Stimulated activated CD8-positive, alpha-beta memory T cell treated with anti-CD3 and anti-CD28 coated beads, Interleukin-2, amount 100 ng/mL, for 1 hour (primary cell): ENCODE measurements at regions not wholly inside any gene's neighbourhood (a gene's known extent, or its start where the extent isn't known, plus 50 kb on each side); places are given as distances from the start of the nearest gene placed in this dataset.

Source experiments
- DNase-seq, 2 donors: peaks; one replicate each; pipeline ENCODE4 v3.0.0-alpha.2; 2020; ENCODE audit warnings: low read depth in 2 of 2

DNA sequence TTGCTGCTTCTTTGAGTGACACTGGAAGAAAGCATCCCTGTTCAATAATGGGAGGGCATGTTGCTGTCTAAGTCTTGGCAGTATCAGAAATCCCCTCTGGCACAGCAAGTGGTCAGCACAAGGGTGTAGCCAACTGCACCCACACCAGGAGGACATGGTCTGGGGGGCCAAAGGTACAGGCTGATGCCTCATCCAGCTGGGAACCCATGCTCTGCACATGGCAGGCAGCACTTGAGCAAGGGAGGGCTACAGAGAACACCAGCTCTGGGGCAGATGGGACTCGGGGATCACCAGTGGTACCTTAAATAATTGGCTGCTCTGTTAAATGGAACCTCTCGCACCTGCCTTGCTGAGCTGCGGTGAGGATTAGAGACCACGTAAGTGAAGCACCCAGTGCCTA lies 265.2 kb downstream of the SYK start:
- DNase-seq: no peak

DNA sequence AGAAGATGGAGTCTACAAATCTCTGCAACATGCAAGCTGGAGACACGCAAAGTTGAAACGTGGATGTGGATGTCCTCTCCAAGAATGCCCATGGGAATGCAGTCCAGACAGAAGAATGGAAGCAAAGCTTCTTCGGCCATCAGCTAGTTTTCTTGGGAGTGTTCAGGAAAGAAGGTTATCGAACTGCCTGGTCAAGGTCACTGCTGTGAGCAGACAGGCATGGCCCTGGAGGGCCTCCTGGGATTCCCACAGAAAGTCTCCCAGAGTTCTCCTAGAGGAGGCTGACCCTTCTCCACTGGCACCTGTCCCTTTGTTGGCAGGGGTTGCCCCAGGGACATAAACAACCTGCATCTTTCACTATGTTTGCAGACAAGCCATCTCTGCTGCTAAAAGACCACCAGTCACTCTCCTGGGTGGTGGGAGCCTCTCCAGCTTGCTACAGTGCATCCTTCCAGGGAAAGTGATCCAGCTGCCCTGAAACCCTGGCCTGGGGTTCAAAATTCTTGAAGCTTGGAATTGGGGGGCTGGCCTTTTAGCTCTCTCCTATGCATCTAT lies 265.8 kb downstream of the SYK start:
- no peak for DNase-seq

DNA sequence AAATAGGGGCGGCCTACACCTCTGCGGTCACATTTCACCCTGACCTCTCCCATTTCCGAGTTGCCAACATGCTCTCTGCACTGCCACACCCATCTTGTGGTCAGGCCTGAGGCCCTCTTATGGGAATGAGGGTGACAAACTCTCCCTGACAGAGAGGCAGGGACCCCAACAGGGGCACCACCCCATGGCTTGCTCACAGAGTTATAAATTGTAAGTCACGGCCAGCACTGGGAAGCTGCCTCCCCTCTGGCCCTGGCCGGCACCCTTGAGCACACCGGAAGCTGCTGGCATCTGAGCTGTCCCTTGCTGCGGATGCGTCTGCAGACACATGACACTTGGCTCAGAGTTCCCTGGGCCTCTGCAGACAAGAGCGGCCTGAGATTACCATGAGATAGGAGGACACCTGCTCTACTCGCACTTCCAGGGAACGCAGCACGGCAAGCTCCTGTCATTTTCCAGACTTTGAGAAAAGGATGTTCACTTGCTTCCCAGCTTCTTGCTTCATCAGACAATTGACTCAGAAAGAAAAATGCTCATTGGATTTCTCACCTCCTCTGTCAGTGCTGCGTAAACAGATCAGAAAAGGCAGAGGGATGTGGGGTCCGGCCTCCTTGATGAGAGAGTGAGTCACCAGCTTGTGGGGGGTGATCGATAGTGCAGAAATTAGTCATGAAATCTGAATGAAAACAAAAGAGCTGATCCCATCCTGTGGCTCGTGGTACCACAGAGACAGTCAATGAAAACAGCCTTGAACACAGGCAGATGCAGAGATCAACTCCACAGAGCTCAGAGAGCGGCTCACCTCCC lies 269.8 kb downstream of the SYK start:
- no peak for DNase-seq

DNA sequence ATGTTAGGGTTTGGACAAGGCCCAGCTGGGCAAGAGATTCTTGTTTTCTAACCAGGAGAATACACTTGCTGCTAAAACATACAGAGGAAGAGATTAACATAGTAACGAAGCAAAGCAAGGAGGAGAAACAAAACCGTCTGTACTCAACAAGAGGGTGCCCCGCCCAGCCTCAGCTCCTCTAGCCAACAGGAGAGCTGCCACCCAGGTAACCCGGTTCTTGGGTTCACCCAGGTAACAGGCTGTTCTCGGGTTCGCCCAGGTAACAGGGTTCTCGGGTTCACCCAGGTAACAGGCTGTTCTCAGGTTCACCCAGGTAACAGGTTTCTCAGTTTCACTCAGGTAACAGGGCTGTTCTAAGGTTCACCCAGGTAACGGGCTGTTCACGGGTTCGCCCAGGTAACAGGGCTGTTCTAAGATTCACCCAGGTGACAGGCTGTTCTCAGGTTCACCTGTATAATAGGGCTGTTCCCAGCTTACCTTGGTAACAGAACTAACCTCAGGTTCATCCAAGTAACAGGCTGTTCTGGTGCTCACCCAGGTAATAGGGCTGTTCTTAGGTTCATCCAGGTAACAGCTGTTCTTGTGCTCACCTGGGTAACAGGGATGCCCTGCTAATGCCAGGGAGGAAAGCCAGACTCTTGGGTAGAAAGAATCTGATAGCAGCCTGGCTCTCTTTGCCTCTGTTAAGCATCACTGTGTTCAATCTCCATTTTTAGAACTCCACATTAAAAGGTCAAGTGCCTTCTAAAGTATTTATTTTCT lies 271.6 kb downstream of the SYK start:
- no peak for DNase-seq

DNA sequence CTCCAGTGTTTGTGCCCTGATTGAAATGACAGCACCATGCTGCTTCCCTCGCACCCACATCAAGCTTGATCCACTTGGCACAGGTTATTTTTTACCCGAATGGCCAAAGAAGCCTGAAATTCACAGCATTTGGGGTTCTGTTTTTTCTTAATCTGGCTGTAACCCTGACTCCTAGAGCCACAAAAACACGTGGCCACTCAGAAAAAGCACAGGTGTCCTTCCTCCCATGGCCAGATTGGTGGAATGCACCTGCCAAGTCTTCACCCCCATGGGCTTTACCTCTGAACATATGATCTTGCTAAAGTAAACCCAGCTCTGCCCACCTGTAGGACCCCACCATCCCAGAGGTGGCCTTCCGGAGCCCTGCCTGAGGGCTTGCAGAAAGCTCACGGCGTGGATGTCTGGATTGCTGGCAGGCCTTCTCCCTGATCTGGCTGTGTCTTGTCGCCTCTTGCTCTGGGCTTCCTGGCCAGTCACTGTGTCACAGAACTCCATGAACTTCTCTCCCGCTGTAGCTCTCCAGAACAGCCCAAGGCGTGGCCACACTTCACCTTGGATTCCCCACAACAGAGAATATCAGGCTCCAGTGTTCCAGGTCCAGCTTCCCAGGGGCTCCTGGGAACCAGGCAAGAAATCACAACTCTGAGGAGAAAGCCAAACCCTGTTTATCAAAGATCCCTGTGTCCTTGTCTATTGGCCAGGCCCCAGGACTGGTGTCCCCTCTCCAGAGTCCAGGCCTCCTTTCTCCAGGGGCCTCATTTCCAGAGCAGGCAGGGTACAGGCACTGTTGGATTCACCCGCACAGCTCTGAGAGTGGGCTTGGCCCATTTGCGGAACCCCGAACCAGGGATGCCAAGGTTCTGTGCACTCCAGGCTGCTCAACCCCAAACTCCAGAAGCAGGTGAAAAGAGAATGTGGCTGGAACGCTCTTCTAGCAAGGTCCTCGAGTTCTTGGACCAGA lies 272.5 kb downstream of the SYK start:
- no peak for DNase-seq

DNA sequence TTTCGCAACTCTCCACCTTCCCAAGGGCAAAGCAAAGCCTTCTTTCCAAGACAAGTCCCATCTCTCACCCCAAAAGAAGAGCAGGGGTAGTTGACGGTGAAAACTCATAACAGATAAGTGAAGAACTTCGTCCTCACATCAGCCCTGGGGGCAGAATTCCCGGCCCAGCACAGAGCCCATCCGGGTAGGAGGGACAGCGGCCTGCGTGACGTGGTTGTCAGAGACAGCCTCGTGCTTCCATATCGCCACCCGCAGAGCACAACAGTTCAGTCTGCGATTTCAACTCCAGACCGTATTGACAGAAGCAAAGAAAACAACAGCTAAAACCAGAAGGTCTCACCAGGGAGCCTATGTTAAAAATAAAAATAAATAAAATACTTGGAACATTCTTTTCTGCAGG lies 273.2 kb downstream of the SYK start:
- DNase-seq: no peak

DNA sequence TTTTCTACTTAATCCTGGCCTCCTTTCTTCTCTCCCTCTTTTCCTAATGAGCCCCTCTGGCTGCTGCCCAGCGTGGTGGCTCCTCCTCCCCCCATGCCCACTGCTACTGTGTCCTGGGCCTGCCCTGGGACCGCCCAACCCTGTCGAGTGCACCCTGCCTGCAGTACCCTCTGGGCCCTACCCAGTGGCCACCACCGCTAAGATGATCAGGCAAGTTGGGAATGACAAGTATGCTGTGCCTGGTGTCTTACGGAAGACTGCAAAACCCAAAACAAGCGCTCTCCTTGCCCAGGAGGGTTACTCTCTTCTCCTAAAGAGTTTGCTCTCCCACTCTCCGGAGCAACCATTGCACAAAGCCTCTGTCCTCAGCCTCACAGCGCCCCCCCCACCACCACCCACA lies 273.7 kb downstream of the SYK start:
- no peak for DNase-seq

DNA sequence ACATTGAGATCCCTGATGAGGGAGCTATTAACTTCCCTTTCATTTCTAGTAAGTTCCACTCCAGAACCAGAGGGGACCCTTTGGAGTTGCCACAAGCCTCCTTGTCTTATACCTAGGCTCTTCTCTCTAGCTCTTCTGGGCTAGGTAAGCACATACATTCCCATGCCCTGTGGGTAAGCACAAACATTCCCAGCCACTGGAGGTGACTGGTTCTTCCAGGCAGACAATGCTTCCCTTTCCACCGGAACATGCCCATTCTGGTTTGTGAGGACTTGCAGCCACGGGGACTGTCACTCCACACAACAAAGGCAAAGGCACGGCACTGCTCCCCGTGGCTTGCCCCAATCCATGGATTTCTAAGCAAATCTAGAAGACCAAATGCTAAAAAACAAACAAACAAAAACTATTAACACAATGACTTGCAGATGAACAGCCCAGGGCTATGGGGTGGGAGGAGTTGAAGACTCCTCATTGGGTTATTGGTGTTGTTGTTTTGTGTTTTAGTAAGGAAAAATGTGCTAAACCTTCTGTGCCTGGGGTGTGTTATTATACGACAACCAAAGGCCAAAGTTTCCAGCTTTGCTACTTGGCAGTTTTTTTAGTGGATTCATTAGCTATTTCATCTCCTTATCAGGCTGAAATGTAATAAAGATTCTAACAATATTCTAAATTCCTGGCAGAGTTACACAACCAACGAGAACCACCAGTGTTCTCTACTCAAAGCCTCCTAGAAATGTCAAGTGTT lies 276.2 kb downstream of the SYK start:
- DNase-seq: no peak

DNA sequence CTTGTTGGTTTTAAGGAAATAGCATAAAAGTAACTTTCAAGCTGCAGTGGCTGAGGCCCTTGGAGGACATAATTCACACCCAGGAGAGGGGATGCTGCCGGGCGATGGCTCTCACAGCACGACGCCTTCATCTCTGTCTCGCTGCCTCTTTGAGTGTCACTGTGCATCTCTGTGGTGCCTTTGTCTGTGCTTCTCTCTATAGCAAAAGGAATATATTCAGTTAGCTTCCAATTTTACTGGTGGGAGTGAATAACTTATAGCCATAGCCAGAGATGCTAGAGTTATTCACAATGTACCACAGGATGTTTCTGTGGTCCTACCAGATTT lies 276.7 kb downstream of the SYK start:
- no peak for DNase-seq

DNA sequence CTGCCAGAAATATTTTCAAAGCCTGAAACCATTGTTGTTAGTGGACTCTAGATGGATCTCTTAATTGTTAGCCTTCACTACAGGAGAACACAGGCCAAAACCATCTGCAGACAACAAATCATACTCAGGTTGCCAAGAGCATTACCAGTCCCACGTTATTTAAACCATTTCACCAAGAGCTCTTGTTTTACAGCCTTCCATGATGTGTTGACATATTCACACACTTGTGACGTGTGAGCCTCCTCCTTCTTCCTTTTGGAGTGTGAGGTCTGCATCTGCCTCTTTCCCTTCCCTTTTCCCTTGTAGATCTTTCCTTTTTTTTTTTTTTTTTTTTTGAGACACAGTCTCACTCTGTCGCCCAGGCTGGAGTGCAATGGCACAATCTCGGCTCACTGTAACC lies 279.0 kb downstream of the AUH start:
- no peak for DNase-seq

DNA sequence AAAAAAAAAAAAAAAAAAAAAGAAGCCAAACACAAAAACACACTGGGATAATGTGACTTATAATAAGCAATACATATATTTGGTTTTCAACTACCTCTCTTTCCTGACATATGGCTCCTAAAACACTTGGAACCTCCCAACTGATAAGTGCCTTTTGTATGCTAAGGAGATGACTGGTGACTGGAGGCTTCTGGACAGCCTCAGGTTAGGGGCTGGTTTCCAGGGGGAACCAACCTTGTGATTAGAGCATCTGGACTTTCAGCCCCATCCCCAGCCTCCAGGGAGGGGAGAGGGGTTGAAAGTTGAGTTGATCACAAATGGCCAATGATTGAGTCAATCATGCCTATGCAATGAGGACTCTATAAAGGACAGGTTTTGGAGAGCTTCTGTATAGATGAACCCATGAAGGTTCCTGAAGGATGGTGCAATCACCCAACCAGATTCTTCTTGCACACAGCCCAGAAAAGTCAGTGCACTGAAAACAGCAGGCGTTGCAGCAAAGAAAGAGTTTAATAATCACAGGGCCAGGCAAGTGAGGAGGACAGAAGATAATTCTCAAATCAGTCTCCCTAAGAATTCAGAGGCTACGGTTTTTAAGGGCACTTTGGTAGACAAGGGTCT lies 276.7 kb downstream of the AUH start:
- no peak for DNase-seq

DNA sequence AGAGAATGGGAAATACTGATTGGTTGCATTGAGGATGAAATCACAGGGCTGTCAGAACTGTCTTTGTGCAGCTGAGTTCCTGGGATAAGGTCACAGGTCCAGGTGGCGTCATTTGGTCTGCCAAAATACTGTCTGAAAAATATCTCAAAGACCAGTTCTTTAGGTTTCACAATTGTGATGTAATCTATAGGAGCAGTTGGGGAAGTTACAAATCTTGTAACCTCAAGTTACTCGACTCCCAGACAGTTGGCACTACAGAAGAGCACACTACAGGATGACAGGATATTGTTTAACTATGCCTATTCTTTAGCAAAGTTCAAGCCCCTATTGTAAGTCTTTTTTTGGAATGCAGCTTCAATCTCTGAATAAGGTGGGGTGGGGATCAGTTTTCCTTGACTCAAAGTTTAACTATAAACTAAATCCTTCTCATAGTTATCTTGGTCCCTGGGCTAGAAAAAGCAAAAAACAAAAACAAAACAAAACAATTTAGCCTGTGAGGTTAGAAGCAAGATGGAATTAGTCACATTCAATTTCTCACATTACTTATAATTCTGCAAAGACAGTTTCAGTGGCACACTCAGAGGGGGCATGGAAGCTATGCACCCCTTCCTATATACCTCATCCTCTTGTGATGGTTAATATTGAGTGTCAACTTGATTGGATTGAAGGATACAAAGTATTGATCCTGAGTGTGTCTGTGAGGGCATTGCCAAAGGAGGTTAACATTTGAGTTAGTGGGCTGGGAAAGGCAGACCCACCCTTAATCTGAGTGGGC lies 276.0 kb downstream of the AUH start:
- no peak for DNase-seq

DNA sequence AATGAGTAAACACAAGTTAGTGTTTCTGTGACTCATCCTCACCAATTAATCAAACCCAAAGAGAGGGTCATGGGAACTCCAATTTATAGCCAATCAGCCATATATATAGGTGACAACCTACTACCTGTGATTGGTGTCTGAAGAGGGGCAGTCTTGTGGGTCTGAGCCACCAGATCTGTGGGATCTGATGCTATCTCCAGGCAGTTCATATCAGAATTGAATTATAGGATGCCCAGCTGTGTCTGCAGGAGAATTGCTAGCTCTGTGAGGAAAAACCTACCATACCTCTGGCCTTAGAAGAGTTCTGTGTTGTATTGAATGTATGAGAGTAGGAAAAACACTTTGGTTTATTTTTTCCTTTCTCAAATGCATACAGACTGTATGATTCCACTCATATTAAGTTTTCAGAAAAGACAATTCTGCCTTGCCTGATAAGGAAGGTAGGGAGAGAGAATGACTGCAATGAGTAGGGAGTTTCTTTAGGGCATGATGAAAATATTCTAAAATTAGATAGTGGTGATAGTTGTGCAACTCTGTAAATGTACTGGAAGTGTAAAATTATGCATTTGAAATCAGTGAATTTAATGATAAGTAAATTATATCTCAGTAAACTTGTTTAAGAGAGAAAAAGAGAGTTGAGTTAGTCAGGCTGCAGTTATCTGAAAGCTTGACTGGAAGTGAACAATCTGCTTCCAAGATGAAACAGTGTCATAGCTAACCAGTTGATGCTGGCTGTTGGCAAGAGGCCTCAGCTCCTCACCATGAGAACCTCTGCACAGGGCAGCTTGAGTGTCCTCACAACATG lies 274.9 kb downstream of the AUH start:
- no peak for DNase-seq

DNA sequence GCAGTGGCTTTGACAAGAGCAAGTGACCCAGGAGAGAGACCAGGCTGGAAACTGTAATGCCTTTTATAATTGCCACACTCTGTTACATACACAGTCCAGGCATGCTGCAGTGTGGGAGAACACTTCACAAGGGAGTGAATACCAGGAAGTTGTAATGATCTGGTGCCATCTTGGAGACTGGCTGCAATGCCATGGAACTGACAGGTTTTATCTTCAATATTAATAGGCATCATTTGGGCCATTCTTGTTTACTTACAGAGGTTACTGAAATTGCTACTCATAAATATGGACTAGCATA lies 274.3 kb downstream of the AUH start:
- DNase-seq: no peak

DNA sequence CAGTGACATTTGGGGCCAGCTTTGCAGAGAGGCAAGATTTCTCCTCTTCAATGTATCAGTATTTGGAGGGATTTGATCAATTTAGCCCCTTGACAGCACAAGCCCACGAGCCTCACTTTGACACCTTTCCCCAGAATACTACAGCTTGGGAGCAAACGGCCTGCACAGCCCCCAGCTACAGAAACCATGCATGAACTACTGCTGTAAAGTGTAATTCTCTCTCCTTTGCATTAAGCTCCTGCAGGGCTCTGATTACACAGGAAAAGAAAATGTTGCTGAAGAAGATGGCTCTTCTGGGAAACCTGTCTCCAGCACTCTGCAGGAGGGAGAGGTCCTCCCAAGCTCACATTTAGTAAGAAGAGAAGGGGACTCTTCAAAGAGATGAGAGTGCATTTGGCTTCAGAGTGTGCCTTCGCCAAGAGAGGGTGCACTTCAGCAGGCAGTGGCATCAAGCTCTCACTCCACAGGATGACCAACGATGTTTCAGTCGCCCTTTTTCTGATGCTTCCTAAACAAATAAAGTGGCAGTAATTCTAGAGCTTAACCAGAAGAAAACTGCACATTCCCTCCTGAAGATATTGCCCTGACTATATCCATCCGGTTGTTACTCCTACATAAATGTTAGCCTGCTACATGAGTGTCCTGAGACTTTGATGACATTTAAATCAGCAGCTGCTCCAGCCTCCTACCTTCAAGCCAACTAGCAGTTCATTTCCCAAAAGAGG lies 272.2 kb downstream of the AUH start:
- no peak for DNase-seq

DNA sequence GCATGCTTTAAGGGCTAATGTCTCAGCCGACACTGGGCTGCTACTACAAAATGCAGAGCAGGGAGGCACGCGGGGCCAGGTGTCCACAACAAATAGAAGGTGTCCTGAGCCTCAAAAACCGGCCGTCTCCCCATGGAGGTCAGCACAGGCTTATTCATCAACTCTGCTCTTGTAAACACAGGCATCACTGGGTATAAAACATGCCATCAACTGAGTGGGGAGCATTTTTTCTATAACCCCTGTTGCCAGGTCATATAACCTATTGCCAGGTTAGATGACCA lies 271.6 kb downstream of the AUH start:
- no peak for DNase-seq

DNA sequence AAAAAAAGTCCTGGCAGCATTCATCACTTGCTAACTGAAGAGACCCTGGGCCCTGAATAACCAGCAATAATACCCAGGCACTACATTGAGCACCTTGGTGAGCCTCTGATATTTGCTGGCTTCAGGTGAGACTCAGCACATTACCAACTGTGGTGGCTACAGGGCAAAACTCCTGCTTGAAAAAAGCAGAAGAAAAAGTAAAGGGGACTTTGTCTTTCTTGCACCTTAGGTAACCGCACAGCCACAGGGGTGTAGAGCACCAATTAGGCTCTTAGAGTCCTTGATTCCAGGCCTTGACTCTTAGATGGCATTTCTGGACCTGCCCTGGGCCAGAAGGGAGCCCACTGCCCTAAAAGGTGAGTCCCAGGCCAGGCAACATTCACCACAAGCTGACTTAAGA lies 269.5 kb downstream of the AUH start:
- DNase-seq: no peak

DNA sequence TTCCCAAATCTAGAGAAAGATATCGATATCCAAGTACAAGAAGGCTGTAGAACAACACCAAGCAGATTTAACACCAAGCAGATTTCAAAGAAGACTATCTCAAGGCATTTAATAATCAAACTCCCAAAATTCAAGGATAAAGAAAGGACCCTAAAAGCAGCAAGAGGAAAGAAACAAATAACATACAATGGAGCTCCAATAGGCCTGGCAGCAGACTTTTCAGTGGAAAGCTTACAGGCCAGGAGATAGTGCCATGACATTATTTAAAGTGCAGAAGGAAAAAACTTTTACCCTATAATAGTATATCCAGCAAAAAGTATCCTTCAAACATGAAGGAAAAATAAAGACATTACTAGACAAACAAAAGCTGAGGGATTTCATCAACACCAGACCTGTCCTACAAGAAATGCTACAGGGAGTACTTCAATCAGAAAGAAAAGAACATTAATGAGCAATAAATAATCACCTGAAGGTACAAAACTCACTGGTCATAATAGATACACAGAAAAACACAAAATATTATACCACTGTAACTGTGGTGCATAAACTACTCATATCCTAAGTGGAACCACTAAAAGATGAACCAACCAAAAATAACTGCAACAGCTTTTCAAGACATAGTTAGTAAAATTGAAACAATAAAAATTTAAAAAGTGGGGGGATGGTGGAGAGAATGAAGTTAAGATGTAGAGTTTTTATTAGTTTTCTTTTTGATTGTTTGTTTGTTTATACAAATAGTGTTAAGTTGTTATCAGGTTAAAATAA lies 267.2 kb downstream of the AUH start:
- no peak for DNase-seq
